NCI-H1092 (cell line): ENCODE measurements at regions not wholly inside any gene's neighbourhood (a gene's known extent, or its start where the extent isn't known, plus 50 kb on each side); places are given as distances from the start of the nearest gene placed in this dataset.

Source experiments
- DNase-seq: peaks from one replicate; lab custom pipeline; 2025; lab: John Stamatoyannopoulos, UW

GRCh38 chr5:4313138-4313537 is 717.5 kb downstream of the IRX1 start:
- DNase-seq = no peak

- DNase-seq = no peak
These were observed 724.0 kb downstream of the IRX1 start for GRCh38 chr5:4319478-4320128.

- DNase-seq = no peak
These were observed 734.7 kb downstream of the IRX1 start for GRCh38 chr5:4330327-4330726.

GRCh38 chr5:4335078-4335477 is 739.4 kb downstream of the IRX1 start:
- no peak for DNase-seq

GRCh38 chr5:4337519-4337918 is 741.9 kb downstream of the IRX1 start:
- DNase-seq = no peak

GRCh38 chr5:4339949-4340348 is 744.3 kb downstream of the IRX1 start:
- DNase-seq = no peak

GRCh38 chr5:4345850-4346249 is 750.2 kb downstream of the IRX1 start:
- no peak for DNase-seq

GRCh38 chr5:4348423-4348822 is 752.8 kb downstream of the IRX1 start:
- no peak for DNase-seq

- no peak for DNase-seq
These were observed 753.3 kb downstream of the IRX1 start for GRCh38 chr5:4348919-4349318.

- no peak for DNase-seq
These were observed 760.6 kb downstream of the IRX1 start for GRCh38 chr5:4356201-4356600.

- no peak for DNase-seq
These were observed 764.2 kb downstream of the IRX1 start for GRCh38 chr5:4359847-4360246.

- DNase-seq = no peak
These were observed 766.1 kb downstream of the IRX1 start for GRCh38 chr5:4361753-4362152.

- no peak for DNase-seq
These were observed 766.8 kb downstream of the IRX1 start for GRCh38 chr5:4362411-4362810.

GRCh38 chr5:4363045-4363444 is 767.4 kb downstream of the IRX1 start:
- no peak for DNase-seq

- DNase-seq = no peak
These were observed 771.0 kb downstream of the IRX1 start for GRCh38 chr5:4366628-4367027.

- DNase-seq = no peak
These were observed 769.9 kb upstream of the ADAMTS16 start for GRCh38 chr5:4370218-4370617.

GRCh38 chr5:4372481-4372880 is 767.6 kb upstream of the ADAMTS16 start:
- DNase-seq = no peak

- no peak for DNase-seq
These were observed 766.9 kb upstream of the ADAMTS16 start for GRCh38 chr5:4373051-4373820.

- DNase-seq = no peak
These were observed 765.3 kb upstream of the ADAMTS16 start for GRCh38 chr5:4374866-4375265.

- DNase-seq = no peak
These were observed 764.5 kb upstream of the ADAMTS16 start for GRCh38 chr5:4375640-4376039.

- DNase-seq = no peak
These were observed 757.0 kb upstream of the ADAMTS16 start for GRCh38 chr5:4383102-4383501.

GRCh38 chr5:4383518-4384198 is 756.5 kb upstream of the ADAMTS16 start:
- no peak for DNase-seq

GRCh38 chr5:4384649-4385048 is 755.5 kb upstream of the ADAMTS16 start:
- DNase-seq = no peak
